GM21360 (cell line): ENCODE measurements at regions not wholly inside any gene's neighbourhood (a gene's known extent, or its start where the extent isn't known, plus 50 kb on each side); places are given as distances from the start of the nearest gene placed in this dataset.
"Not testable (repeated sequence)": the region's sequence is repeated elsewhere in the genome, so short reads cannot be mapped to it uniquely, and the experiment has no call there.

ENCODE experiments used
- ATAC-seq: cut with Tn5 transposase; IDR thresholded peaks from one replicate; pipeline ENCODE4 v1.9.1; 2021; ENCODE audit warnings: mild to moderate bottlenecking, moderate library complexity; ENCODE audit not compliant: unreplicated experiment

GRCh38 chr2:117341690-117342089, 472.8 kb upstream of the DDX18 start:
- ATAC-seq: no peak

GRCh38 chr2:117342415-117342814, 472.1 kb upstream of the DDX18 start:
- ATAC-seq: no peak

- ATAC-seq: no peak
Measured at GRCh38 chr2:117349687-117350086, 464.8 kb upstream of the DDX18 start.

GRCh38 chr2:117351396-117351795, 463.1 kb upstream of the DDX18 start:
- no peak for ATAC-seq

- ATAC-seq: no peak
Measured at GRCh38 chr2:117359266-117359914, 455.1 kb upstream of the DDX18 start.

- no peak for ATAC-seq
Measured at GRCh38 chr2:117360586-117360985, 453.9 kb upstream of the DDX18 start.

GRCh38 chr2:117378653-117379052, 435.8 kb upstream of the DDX18 start:
- ATAC-seq: no peak

- no peak for ATAC-seq
Measured at GRCh38 chr2:117379928-117380327, 434.6 kb upstream of the DDX18 start.

GRCh38 chr2:117383997-117384396, 430.5 kb upstream of the DDX18 start:
- ATAC-seq: not testable (repeated sequence)

GRCh38 chr2:117396161-117396560, 418.3 kb upstream of the DDX18 start:
- no peak for ATAC-seq

- no peak for ATAC-seq
Measured at GRCh38 chr2:117401582-117401981, 412.9 kb upstream of the DDX18 start.

GRCh38 chr2:117406443-117406842, 408.0 kb upstream of the DDX18 start:
- ATAC-seq: no peak

- no peak for ATAC-seq
Measured at GRCh38 chr2:117407746-117408145, 406.7 kb upstream of the DDX18 start.

GRCh38 chr2:117409443-117409842, 405.0 kb upstream of the DDX18 start:
- ATAC-seq: no peak

- ATAC-seq: no peak
Measured at GRCh38 chr2:117411983-117412382, 402.5 kb upstream of the DDX18 start.

- ATAC-seq: no peak
Measured at GRCh38 chr2:117432746-117433145, 381.7 kb upstream of the DDX18 start.

GRCh38 chr2:117436697-117437096, 377.8 kb upstream of the DDX18 start:
- ATAC-seq: no peak

- ATAC-seq: no peak
Measured at GRCh38 chr2:117470311-117471095, 344.0 kb upstream of the DDX18 start.

GRCh38 chr2:117481608-117482007, 332.9 kb upstream of the DDX18 start:
- no peak for ATAC-seq

- ATAC-seq: no peak
Measured at GRCh38 chr2:117485588-117485987, 328.9 kb upstream of the DDX18 start.

- no peak for ATAC-seq
Measured at GRCh38 chr2:117486081-117486480, 328.4 kb upstream of the DDX18 start.

GRCh38 chr2:117492209-117492851, 322.2 kb upstream of the DDX18 start:
- no peak for ATAC-seq
